ENCODE measurements at regions not wholly inside any gene's neighbourhood (a gene's known extent, or its start where the extent isn't known, plus 50 kb on each side); places are given as distances from the start of the nearest gene placed in this dataset.

DNA sequence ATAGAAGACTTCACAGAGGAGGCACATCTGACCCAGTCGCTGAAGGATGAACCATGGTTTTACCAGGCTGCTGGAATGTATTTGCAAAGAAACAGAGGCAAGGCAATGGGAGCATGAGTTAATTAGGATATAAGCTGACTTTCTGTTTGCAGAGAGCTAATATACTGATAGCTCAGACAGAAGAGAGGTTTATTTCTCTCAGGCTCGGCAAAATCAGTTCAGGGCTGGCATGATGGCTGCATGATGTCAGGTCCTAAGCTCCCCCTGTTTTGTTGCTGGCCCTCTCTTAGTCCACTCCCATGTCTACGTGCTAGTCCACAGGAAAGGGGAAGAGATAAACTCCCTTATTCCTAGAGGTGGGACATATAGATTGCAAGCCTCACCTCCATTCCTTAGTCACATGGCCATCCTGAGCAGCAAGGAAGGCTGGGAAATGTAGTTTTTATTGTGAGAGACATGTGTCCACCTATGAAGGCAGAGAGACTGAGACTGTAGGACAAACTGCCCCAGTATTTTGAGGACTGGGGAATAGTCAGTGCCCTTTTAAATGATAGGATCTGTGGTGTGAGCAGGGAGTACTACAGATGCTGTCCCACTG is 224.5 kb downstream of the VRK1 start:
- no peak for TF ChIP-seq YY1 (IDR thresholded peaks at IDR 0.05; ENCODE audit: insufficient read depth, insufficient read length)
- TF ChIP-seq ZNF274 (IDR thresholded peaks at IDR 0.05; ENCODE audit: low read depth, low read length) = no peak
